ENCODE measurements at regions not wholly inside any gene's neighbourhood (a gene's known extent, or its start where the extent isn't known, plus 50 kb on each side); places are given as distances from the start of the nearest gene placed in this dataset.

DNA sequence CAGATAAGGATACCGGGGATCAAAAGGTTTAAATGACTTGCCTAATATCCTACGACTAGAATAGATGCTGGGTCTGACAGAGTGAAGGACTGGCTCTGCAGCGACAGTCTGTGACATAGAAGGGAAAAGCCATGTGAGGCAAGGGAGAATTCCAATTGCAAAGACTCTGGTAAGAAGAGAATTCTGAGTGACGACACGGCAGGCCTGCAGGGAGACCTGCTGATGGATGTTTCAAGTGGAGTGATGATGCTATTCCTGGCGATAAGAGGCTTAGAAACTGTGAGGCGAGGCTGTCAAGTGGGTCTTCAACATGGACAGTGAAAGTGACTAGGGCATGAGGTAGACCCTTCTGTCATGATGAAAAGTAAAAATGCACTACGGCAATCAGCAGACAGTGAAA lies 176.6 kb upstream of the PBX1 start:
- TF ChIP-seq POLR2A (IDR thresholded peaks at IDR 0.05) (no peak), POLR2AphosphoS5 (IDR thresholded peaks at IDR 0.05; ENCODE audit: insufficient read depth in 1 of 2, low read depth in 1 of 2) (no peak)
- TF ChIP-seq, protein P1, sequence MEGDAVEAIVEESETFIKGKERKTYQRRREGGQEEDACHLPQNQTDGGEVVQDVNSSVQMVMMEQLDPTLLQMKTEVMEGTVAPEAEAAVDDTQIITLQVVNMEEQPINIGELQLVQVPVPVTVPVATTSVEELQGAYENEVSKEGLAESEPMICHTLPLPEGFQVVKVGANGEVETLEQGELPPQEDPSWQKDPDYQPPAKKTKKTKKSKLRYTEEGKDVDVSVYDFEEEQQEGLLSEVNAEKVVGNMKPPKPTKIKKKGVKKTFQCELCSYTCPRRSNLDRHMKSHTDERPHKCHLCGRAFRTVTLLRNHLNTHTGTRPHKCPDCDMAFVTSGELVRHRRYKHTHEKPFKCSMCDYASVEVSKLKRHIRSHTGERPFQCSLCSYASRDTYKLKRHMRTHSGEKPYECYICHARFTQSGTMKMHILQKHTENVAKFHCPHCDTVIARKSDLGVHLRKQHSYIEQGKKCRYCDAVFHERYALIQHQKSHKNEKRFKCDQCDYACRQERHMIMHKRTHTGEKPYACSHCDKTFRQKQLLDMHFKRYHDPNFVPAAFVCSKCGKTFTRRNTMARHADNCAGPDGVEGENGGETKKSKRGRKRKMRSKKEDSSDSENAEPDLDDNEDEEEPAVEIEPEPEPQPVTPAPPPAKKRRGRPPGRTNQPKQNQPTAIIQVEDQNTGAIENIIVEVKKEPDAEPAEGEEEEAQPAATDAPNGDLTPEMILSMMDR (IDR thresholded peaks at IDR 0.05) = no peak

DNA sequence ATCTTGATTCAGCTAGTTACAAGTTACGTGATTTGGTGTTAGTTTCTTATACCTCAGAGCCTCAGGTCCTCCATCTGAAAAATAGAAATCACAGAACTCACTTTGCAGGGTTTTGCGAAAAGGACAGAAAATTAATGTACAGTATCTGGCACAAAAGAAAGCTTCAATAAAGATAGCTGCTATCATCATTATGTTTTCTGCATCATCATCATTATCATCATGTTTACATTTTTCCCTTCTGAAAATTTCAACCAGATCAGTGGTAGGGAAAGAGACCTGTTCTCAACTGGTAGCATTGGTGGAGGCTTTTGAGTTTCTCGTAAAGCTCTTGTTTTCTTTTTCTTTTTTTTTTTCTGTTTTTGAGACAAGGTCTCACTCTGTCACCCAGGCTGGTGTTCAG lies 174.7 kb upstream of the PBX1 start:
- no peaks in the 10 kb centered on the region for H3K27me3 ChIP-seq
- H3K36me3 ChIP-seq = no peaks in the 10 kb centered on the region
- no peak for DNase-seq (ENCODE audit: extremely low spot score in 2 of 2)
- no peaks in the 10 kb centered on the region for H3K9me3 ChIP-seq
- H3K4me3 ChIP-seq = no peak overlapping the region
- intact Hi-C loops (cut with DNase I) = no loop called here
- TF ChIP-seq POLR2A (IDR thresholded peaks at IDR 0.05) (no peak), POLR2AphosphoS5 (IDR thresholded peaks at IDR 0.05; ENCODE audit: insufficient read depth in 1 of 2, low read depth in 1 of 2) (no peak)
- TF ChIP-seq, protein P1 (IDR thresholded peaks at IDR 0.05) = no peak
- no peaks in the 10 kb centered on the region for H3K4me1 ChIP-seq
- no peak overlapping the region for H3K27ac ChIP-seq

More for the DNA sequence above, 176.6 kb upstream of the PBX1 start:
- H3K36me3 ChIP-seq = no peaks in the 10 kb centered on the region
- H3K4me1 ChIP-seq = no peaks in the 10 kb centered on the region
- H3K9me3 ChIP-seq = no peaks in the 10 kb centered on the region
- intact Hi-C loops (cut with DNase I) = no loop called here
- H3K27ac ChIP-seq = no peak overlapping the region
- no peak overlapping the region for H3K4me3 ChIP-seq
- no peaks in the 10 kb centered on the region for H3K27me3 ChIP-seq
- DNase-seq (ENCODE audit: extremely low spot score in 2 of 2) = no peak

DNA sequence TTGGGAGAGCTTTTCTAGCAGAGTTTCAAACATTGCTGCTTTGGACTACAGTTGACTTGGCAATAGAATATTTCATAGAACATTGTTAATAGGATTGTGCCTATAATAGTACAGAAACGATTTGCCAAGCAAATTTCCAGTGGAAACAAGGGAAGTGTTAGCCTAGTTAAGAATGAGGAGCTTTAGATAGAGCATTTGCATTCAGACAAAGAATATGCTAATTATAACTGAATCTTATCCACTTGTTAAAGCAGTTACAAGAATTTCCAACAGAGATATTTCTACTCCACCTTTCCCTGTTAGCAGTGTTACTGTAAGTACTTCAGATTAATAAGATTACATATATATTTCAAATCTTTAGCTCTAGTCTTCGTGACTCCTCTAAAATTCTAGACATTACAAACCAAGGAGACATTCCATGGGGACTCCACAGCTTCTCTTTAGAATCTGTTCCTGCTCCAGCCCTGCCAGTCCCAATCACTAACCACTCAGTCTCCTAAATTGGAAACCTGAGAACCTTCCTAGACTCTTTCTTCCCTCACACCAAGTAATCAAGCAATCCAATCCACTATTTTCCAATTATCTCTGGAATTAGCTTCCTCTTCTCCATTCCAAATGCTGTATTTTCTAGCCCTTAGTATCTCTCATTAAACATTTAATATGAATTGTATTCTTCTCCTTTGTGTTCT lies 141.8 kb upstream of the PBX1 start:
- DNase-seq (ENCODE audit: extremely low spot score in 2 of 2) = no peak
- no peak overlapping the region for H3K4me3 ChIP-seq
- no peaks in the 10 kb centered on the region for H3K4me1 ChIP-seq
- TF ChIP-seq POLR2AphosphoS5 (IDR thresholded peaks at IDR 0.05; ENCODE audit: insufficient read depth in 1 of 2, low read depth in 1 of 2) (no peak), POLR2A (IDR thresholded peaks at IDR 0.05) (no peak)
- TF ChIP-seq, protein P1 (IDR thresholded peaks at IDR 0.05) = no peak
- no peaks in the 10 kb centered on the region for H3K27me3 ChIP-seq
- H3K36me3 ChIP-seq = no peaks in the 10 kb centered on the region
- intact Hi-C loops (cut with DNase I) = no loop called here
- H3K9me3 ChIP-seq = no peaks in the 10 kb centered on the region
- no peak overlapping the region for H3K27ac ChIP-seq

DNA sequence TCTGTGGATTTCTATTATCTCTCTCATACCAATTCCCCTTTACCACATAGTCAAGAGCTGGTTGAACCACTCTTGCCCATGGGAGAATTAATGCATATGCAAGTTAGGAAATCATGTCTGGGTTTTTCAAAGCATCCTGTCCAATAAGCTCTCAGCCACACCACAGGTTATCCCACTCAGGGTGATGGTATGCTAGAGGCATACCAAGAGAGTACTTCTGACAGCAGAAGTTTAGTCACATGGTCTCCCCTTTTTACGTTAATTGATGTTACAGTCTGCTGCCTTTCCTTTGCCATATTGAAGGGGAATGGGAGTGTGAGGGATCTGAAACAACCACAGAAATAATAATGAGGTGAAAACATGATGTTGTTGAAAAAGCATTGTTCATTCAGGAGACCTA lies 135.8 kb upstream of the PBX1 start:
- intact Hi-C loops (cut with DNase I) = no loop called here
- H3K4me1 ChIP-seq = no peaks in the 10 kb centered on the region
- no peaks in the 10 kb centered on the region for H3K36me3 ChIP-seq
- H3K27ac ChIP-seq = no peak overlapping the region
- H3K9me3 ChIP-seq = no peaks in the 10 kb centered on the region
- no peak for DNase-seq (ENCODE audit: extremely low spot score in 2 of 2)
- no peak overlapping the region for H3K4me3 ChIP-seq
- TF ChIP-seq, protein P1 (IDR thresholded peaks at IDR 0.05) = no peak
- TF ChIP-seq POLR2AphosphoS5 (IDR thresholded peaks at IDR 0.05; ENCODE audit: insufficient read depth in 1 of 2, low read depth in 1 of 2) (no peak), POLR2A (IDR thresholded peaks at IDR 0.05) (no peak)
- H3K27me3 ChIP-seq = no peaks in the 10 kb centered on the region

DNA sequence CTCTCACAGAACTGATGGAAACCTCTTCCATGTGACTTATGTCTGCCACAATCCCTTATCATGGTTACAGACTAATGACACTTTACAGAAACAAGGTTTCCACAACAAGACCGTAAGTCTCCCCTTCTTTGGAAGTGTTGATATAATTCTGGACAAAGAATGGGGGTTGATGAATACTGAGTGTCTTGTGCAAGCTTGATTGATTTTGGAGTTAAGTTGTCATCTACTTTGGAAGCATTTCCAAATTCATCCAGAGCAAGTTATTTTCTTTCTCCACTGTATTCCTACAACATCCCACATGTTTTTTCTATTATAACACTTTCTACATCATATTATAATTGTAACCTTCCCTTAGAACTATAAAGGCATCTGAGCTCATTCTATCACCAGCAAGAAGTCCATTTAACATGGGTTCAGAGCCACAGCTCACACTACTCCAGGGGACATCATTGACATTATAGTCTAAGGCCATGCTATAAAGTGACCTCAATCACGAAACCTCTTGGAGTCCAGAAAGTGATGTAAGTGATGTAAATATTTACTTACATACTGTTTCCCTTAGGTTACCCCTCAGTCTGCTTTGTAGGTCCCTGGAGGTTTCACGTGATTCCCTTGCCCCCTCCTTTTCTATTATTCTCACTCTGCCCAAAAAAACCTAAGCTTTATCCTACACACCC lies 125.7 kb upstream of the PBX1 start:
- intact Hi-C loops (cut with DNase I) = no loop called here
- no peak overlapping the region for H3K4me3 ChIP-seq
- TF ChIP-seq POLR2A (IDR thresholded peaks at IDR 0.05) = no peak
- TF ChIP-seq POLR2AphosphoS5 (IDR thresholded peaks at IDR 0.05; ENCODE audit: insufficient read depth in 1 of 2, low read depth in 1 of 2) = no peak
- TF ChIP-seq, protein P1 (IDR thresholded peaks at IDR 0.05) = no peak
- no peaks in the 10 kb centered on the region for H3K27me3 ChIP-seq
- no peak for DNase-seq (ENCODE audit: extremely low spot score in 2 of 2)
- H3K36me3 ChIP-seq = no peaks in the 10 kb centered on the region
- no peaks in the 10 kb centered on the region for H3K9me3 ChIP-seq
- no peaks in the 10 kb centered on the region for H3K4me1 ChIP-seq
- no peak overlapping the region for H3K27ac ChIP-seq
